HG02981 (cell line): ENCODE measurements at regions not wholly inside any gene's neighbourhood (a gene's known extent, or its start where the extent isn't known, plus 50 kb on each side); places are given as distances from the start of the nearest gene placed in this dataset.

Experiments used
- ATAC-seq: cut with Tn5 transposase; IDR thresholded peaks from one replicate; pipeline ENCODE4 v1.9.1; 2021; ENCODE audit warnings: mild to moderate bottlenecking, moderate library complexity; ENCODE audit not compliant: unreplicated experiment

- no peak for ATAC-seq
Observed at GRCh38 chr5:34483442-34484033, 172.6 kb upstream of the RAI14 start.

DNA sequence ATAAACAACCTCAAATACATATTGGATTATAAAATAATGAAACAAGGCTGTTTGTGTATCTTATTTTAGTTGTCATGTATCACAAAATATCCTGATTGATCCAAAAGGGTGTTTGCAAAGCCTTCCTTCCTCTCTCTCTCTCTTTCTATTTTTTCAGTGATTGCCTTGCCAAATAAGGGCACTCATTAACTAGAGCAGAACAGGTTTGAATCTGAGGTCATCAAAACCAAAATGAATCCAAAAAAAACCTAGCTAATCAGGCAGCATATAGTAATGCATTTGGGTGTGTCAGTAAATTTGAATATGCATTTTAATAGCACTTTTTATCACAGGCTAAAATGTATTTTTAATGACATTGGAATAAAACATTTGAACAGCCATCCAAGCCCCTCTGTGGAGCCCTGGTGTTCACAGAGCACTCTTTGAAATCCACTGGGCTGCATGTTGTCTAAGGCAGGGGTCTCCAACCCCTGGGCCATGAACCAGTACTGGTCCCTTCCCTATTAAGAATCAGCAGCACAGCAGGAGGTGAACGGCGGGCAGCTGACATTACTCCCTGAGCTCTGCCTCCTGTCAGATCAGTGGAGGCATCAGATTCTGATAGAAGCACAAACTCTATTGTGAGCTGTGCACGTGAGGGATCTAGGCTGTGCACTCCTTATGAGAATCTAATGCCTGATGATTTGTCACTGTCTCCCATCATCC is 171.8 kb upstream of the RAI14 start:
- ATAC-seq: no peak

- ATAC-seq: no peak
Observed at GRCh38 chr5:34485768-34486030, 170.4 kb upstream of the RAI14 start.

GRCh38 chr5:34486160-34486848 is 169.8 kb upstream of the RAI14 start:
- peak; percentile 56 for ATAC-seq

DNA sequence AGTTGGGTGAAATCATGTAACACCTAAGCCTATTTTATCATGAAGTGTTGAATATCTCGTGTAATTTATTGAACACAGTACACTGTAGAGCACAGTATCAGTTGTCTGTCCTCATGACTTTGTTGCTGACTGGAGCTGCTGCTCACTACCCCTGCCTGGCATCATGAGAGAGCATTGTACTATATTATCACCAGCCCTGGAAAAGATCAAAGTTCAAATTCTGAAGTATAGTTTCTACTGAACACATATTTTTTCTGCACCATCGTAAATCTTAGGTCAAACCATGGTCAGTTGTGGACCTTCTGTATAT is 169.3 kb upstream of the RAI14 start:
- ATAC-seq: no peak

- no peak for ATAC-seq
Observed at GRCh38 chr5:34487159-34487879, 168.8 kb upstream of the RAI14 start.

GRCh38 chr5:34487956-34488355 is 168.2 kb upstream of the RAI14 start:
- no peak for ATAC-seq

- ATAC-seq: no peak
Observed at GRCh38 chr5:34488984-34489383, 167.1 kb upstream of the RAI14 start.

GRCh38 chr5:34490506-34491250 is 165.4 kb upstream of the RAI14 start:
- no peak for ATAC-seq

DNA sequence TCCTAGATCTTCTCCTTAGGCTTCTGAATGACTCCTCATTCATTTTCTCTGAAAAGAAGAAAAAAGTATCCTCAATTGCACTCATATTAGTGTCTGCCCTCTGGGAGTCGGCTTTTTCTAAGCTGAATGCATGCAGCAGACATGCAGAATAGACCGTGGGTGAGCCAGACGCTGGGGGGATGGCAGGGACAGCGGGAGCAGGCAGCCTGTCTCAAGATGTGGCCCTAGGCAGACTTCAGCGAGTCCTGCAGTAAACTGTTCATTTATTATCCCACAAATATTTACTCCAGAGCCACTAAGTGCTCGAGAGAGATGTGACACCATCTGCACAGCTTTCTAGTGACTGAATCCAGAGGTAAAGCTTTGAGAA is 164.9 kb upstream of the RAI14 start:
- ATAC-seq: no peak

- no peak for ATAC-seq
Observed at GRCh38 chr5:34494111-34494755, 161.9 kb upstream of the RAI14 start.

GRCh38 chr5:34495178-34495577 is 160.9 kb upstream of the RAI14 start:
- ATAC-seq: no peak

DNA sequence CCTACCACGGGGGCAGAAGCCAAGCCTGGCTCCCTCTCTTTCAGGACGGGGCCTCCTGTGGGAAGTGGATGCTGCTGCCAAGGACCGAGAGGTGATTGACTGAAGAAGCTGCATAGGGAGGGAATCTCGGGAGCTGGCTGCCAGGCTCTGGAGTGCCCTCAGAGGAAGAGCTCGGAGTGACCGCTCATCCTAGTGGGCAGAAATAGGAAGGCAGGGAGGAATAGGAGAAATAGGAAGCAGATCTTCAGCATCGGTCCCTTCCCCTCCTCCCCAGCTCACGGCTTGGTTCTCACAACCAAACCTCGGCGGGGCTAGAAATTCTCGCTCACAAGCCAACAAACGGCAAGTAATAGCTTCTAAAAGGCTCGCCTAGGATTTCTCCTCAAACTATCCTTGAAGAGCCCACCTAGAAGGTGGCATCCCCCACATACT is 159.9 kb upstream of the RAI14 start:
- ATAC-seq: no peak

DNA sequence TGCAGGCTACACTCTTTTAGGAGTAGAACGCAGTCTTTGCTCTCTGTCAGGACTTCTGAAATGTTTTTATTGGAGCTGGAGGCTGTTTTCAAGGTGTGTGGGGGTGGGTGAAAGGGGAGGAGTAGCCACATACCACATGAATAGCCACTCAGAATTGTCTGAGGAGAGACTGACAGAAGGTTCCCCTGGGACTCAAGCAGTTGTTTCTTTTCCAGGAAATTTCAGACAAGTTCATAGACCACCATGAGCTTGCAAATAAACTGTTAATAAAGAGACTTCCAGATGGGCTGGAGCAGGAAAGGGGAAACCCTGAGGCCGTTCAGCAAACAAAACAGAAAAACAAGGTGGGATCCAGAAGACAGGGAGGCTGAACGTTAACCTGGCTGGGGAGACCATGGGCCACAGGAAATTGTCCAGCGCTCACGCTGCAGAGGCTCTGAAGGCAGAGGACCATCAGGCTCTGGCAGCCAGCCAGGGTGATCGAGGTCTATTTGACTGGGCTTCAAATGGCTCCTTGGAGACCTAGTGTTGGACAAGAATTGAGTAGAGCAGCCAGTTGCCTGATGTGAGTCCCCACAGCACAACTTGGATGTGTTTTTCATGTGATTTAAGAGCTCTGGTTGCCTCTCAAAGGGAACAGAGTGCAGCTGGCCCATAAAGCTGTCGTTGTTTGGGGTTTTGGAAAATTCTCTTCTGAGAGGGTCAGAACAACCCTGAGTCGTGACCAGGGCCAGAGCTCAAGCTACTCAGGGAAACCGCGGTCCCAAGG is 159.2 kb upstream of the RAI14 start:
- no peak for ATAC-seq

DNA sequence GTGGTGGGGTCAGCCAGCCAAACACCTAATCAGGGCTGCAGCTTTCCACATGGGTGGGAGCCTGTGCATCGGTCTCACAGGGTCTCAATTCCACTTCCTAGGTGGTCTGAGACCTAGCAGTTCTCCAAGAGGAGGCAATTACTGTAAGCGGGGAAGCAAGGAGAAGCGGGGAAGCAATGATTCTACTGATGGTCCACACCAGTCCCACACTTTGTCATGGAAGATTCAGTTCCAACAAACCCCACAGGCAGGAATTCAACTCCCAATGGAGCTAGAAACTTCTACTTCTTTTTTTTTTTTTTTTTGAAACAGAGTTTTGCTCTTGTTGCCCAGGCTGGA is 158.7 kb upstream of the RAI14 start:
- ATAC-seq: no peak

DNA sequence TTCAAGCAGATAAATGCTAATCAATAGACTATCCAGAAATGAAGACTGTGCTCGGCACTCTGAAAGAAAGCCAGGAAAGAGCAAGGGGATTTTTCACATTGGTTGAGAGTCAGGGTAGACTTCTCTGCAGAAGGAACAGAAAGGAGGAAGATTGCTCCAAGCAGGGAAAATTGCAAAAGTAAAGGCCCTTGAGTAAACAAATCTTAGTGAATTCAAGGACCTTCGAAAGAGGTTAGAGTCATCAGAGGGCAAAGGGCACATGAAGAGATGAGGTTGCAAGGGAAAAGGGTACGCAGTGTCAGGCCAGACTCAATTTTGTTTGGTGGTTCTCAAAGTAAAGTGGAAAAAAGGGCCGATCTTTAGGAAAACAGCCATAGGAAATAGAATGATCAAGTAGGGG is 157.6 kb upstream of the RAI14 start:
- no peak for ATAC-seq

- ATAC-seq: peak; percentile 93
Observed at GRCh38 chr5:34499001-34499734, 157.0 kb upstream of the RAI14 start.

GRCh38 chr5:34500236-34500847 is 155.8 kb upstream of the RAI14 start:
- ATAC-seq: no peak

- ATAC-seq: no peak
Observed at GRCh38 chr5:34501016-34501415, 155.1 kb upstream of the RAI14 start.
